Common myeloid progenitor, CD34-positive (primary cell): ENCODE measurements at regions not wholly inside any gene's neighbourhood (a gene's known extent, or its start where the extent isn't known, plus 50 kb on each side); places are given as distances from the start of the nearest gene placed in this dataset.
"Not testable (repeated sequence)": the region's sequence is repeated elsewhere in the genome, so short reads cannot be mapped to it uniquely, and the experiment has no call there.

Source experiments
- CTCF ChIA-PET: fragments of 350-600 bp; sonication (Branson Sonifier 250); formaldehyde crosslinking; loops from one replicate; lab custom pipeline; 2021; ENCODE audit warnings: antibody characterized with exemption; lab: Charles Lee
- POLR2A ChIA-PET: fragments of 350-600 bp; sonication (Branson Sonifier 250); formaldehyde crosslinking; loops from one replicate; lab custom pipeline; 2021; ENCODE audit warnings: antibody characterized with exemption; lab: Charles Lee
- DNase-seq, 3 donors: peaks; one replicate each; pipeline versions ENCODE4 v3.0.0 to v3.0.0-alpha.2; 2013
- H3K27ac ChIP-seq, 2 experiments: 1 replicate in 1 of 2; 2 replicates in 1 of 2; pipeline ENCODE4 v1.7.0; 2013; ENCODE audit warnings: inconsistent platforms in 2 of 2, low read length in 2 of 2, mild to moderate bottlenecking in 2 of 2, low read depth in 1 of 2, moderate library complexity in 1 of 2; ENCODE audit not compliant: severe bottlenecking in 2 of 2, insufficient read depth in 1 of 2, poor library complexity in 1 of 2
- H3K27me3 ChIP-seq, 5 experiments: replicated peaks in 2 of 5; 1 replicate in 3 of 5; 2 replicates in 2 of 5; pipeline versions ENCODE4 v1.6.1 to v1.7.0; 2013; ENCODE audit warnings: low read length in 4 of 5, mild to moderate bottlenecking in 2 of 5, moderate library complexity in 2 of 5, inconsistent platforms in 1 of 5; ENCODE audit not compliant: insufficient read depth in 5 of 5, control insufficient read depth in 4 of 5
- H3K36me3 ChIP-seq, 4 experiments: 1 replicate in 2 of 4; 2 replicates in 2 of 4; pipeline versions ENCODE4 v1.6.1 to v1.7.0; 2013; ENCODE audit warnings: low read length in 3 of 4, control low read depth in 1 of 4, mild to moderate bottlenecking in 1 of 4; ENCODE audit not compliant: control insufficient read depth in 4 of 4, insufficient read depth in 4 of 4
- H3K4me1 ChIP-seq, 4 experiments: 1 replicate in 3 of 4; 2 replicates in 1 of 4; pipeline versions ENCODE4 v1.6.1 to v1.7.1; 2013; ENCODE audit warnings: low read length in 3 of 4, mild to moderate bottlenecking in 3 of 4, control low read depth in 1 of 4, inconsistent platforms in 1 of 4, moderate library complexity in 1 of 4; ENCODE audit not compliant: control insufficient read depth in 4 of 4, insufficient read depth in 4 of 4; ENCODE audit errors: control extremely low read depth in 1 of 4
- H3K4me3 ChIP-seq, 7 experiments: 1 replicate in 4 of 7; 2 replicates in 3 of 7; pipeline versions ENCODE4 v1.5.1 to v1.7.0; 2013; ENCODE audit warnings: mild to moderate bottlenecking in 7 of 7, low read length in 6 of 7, moderate library complexity in 6 of 7, inconsistent platforms in 2 of 7, low read depth in 2 of 7, control low read depth in 1 of 7; ENCODE audit not compliant: insufficient read depth in 4 of 7, control insufficient read depth in 1 of 7; ENCODE audit errors: extremely low read depth in 1 of 7
- H3K9me3 ChIP-seq, 5 experiments: 1 replicate in 4 of 5; 2 replicates in 1 of 5; pipeline versions ENCODE4 v1.6.1 to v1.7.1; 2013; ENCODE audit warnings: low read length in 4 of 5, mild to moderate bottlenecking in 2 of 5, inconsistent platforms in 1 of 5, low read depth in 1 of 5, moderate library complexity in 1 of 5; ENCODE audit not compliant: control insufficient read depth in 4 of 5, insufficient read depth in 2 of 5; ENCODE audit errors: control extremely low read depth in 1 of 5
- WGBS: methylation state at CpG from one replicate; pipeline ENCODE4 v1.1.5; 2013; ENCODE audit not compliant: insufficient coverage; 5-methylcytosine and 5-hydroxymethylcytosine counted together

- no peaks in the 10 kb centered on the region for H3K9me3 ChIP-seq
- ChIA-PET CTCF (no interaction called here), POLR2A (no interaction called here)
- H3K36me3 ChIP-seq: no peaks in the 10 kb centered on the region
- no peak for DNase-seq
- no peak overlapping the region for H3K4me3 ChIP-seq
- no peaks in the 10 kb centered on the region for H3K4me1 ChIP-seq
- H3K27me3 ChIP-seq: peaks cover 0 to 5% (median 0%) of the 10 kb centered on the region in 5 experiments
- no peak overlapping the region for H3K27ac ChIP-seq
- 97% methylated on average over 3 of the region's 4 CpGs for WGBS
These were observed 470.9 kb downstream of the IRS2 start for GRCh38 chr13:109315481-109315880.

- H3K27me3 ChIP-seq: peaks cover 0 to 5% (median 0%) of the 10 kb centered on the region in 5 experiments
- no peak overlapping the region for H3K4me3 ChIP-seq
- no peak overlapping the region for H3K27ac ChIP-seq
- no peaks in the 10 kb centered on the region for H3K4me1 ChIP-seq
- H3K9me3 ChIP-seq: no peaks in the 10 kb centered on the region
- no peak for DNase-seq
- POLR2A ChIA-PET: no interaction called here
- CTCF ChIA-PET: no interaction called here
- H3K36me3 ChIP-seq: no peaks in the 10 kb centered on the region
- WGBS: 100% methylated on average over 4 of the region's 5 CpGs
These were observed 472.3 kb downstream of the IRS2 start for GRCh38 chr13:109314101-109314500.

GRCh38 chr13:109312399-109312798 lies 474.0 kb downstream of the IRS2 start:
- no peak overlapping the region for H3K4me3 ChIP-seq
- no peak for DNase-seq
- ChIA-PET CTCF (no interaction called here), POLR2A (no interaction called here)
- H3K9me3 ChIP-seq: no peaks in the 10 kb centered on the region
- H3K27ac ChIP-seq: no peak overlapping the region
- no peaks in the 10 kb centered on the region for H3K4me1 ChIP-seq
- peaks cover 0 to 5% (median 0%) of the 10 kb centered on the region in 5 experiments for H3K27me3 ChIP-seq
- H3K36me3 ChIP-seq: no peaks in the 10 kb centered on the region

- H3K27ac ChIP-seq, DNase-seq, CTCF ChIA-PET, H3K4me1 ChIP-seq, POLR2A ChIA-PET, H3K36me3 ChIP-seq, H3K9me3 ChIP-seq, H3K4me3 ChIP-seq, H3K27me3 ChIP-seq: not testable (repeated sequence)
- WGBS: 92% methylated on average over 7 of the region's 33 CpGs
These were observed 474.9 kb downstream of the IRS2 start for GRCh38 chr13:109311431-109311976.

- 81% methylated on average over 8 of the region's 12 CpGs for WGBS
- Histone ChIP-seq H3K4me1 (no peaks in the 10 kb centered on the region), H3K9me3 (no peaks in the 10 kb centered on the region), H3K27me3 (peaks cover 0 to 5% (median 0%) of the 10 kb centered on the region in 5 experiments), H3K27ac (no peak overlapping the region), H3K4me3 (no peak overlapping the region), H3K36me3 (no peaks in the 10 kb centered on the region)
- POLR2A ChIA-PET: no interaction called here
- CTCF ChIA-PET: no interaction called here
- no peak for DNase-seq
These were observed 476.6 kb downstream of the IRS2 start for GRCh38 chr13:109309625-109310363.

GRCh38 chr13:109307027-109307426 lies 479.4 kb downstream of the IRS2 start:
- 86% methylated on average over 6 of the region's 6 CpGs for WGBS
- Histone ChIP-seq H3K36me3 (no peaks in the 10 kb centered on the region), H3K4me1 (no peaks in the 10 kb centered on the region), H3K9me3 (no peaks in the 10 kb centered on the region), H3K27me3 (peaks cover 0 to 5% (median 0%) of the 10 kb centered on the region in 5 experiments), H3K4me3 (no peak overlapping the region), H3K27ac (no peak overlapping the region)
- ChIA-PET POLR2A (no interaction called here), CTCF (no interaction called here)
- DNase-seq: no peak

- WGBS: 92% methylated on average over 5 of the region's 5 CpGs
- H3K4me3 ChIP-seq: no peak overlapping the region
- ChIA-PET CTCF (no interaction called here), POLR2A (no interaction called here)
- H3K4me1 ChIP-seq: no peaks in the 10 kb centered on the region
- H3K27me3 ChIP-seq: peaks cover 0 to 5% (median 0%) of the 10 kb centered on the region in 5 experiments
- no peak overlapping the region for H3K27ac ChIP-seq
- H3K9me3 ChIP-seq: no peaks in the 10 kb centered on the region
- no peak for DNase-seq
- no peaks in the 10 kb centered on the region for H3K36me3 ChIP-seq
These were observed 484.7 kb downstream of the IRS2 start for GRCh38 chr13:109301726-109302125.
